GM12878 (cell line): ENCODE measurements at regions not wholly inside any gene's neighbourhood (a gene's known extent, or its start where the extent isn't known, plus 50 kb on each side); places are given as distances from the start of the nearest gene placed in this dataset.

Experiments
- ATAC-seq: fragments of 200-7000 bp; cut with Tn5 transposase; 3 replicates; pipeline ENCODE4 v1.9.1; 2020; ENCODE audit warnings: mild to moderate bottlenecking, moderate library complexity
- BruUV-seq: library from RNA; stranded (reverse); fragments of 400-500 nt; replicated peaks from 2 replicates; lab custom pipeline; 2021; lab: Mats Ljungman, UMichigan
- CTCF ChIA-PET: fragments of 300-600 bp; sonication (Branson Sonifier 250); formaldehyde crosslinking; extraction: SDS; loops from one replicate; lab custom pipeline; 2021; ENCODE audit warnings: inconsistent platforms; lab: Yijun Ruan, JAX
- POLR2A ChIA-PET: fragments of 350-600 bp; formaldehyde crosslinking; extraction: SDS; loops from one replicate; lab custom pipeline; 2021; ENCODE audit warnings: inconsistent platforms; lab: Charles Lee
- RAD21 ChIA-PET: fragments of 300-600 bp; sonication (Branson Sonifier 250); formaldehyde crosslinking; loops from one replicate; lab custom pipeline; 2023; ENCODE audit warnings: antibody characterized with exemption; ENCODE audit not compliant: unreplicated experiment; lab: Charles Lee
- SMC1A ChIA-PET: fragments of 300-600 bp; sonication (Branson Sonifier 250); formaldehyde crosslinking; loops from one replicate; lab custom pipeline; 2023; ENCODE audit not compliant: unreplicated experiment, uncharacterized antibody; lab: Charles Lee
- DNase-seq: peaks from one replicate; pipeline ENCODE4 v3.0.0-alpha.2; 2011; ENCODE audit warnings: low read depth, low spot score
- FAIRE-seq: peaks from 3 replicates; lab custom pipeline; 2011; peaks lifted over from hg19 to GRCh38; lab: Jason Lieb, UNC
- H2AFZ ChIP-seq: 2 replicates; pipeline ENCODE4 v1.6.0; 2011; ENCODE audit warnings: low read depth, low read length, control low read depth; ENCODE audit not compliant: control insufficient read depth
- H3K27ac ChIP-seq: 2 replicates; pipeline ENCODE4 v1.5.1; 2011; ENCODE audit warnings: control low read depth; ENCODE audit not compliant: control insufficient read depth, insufficient read depth
- H3K27me3 ChIP-seq, 2 experiments: replicated peaks in 1 of 2; 2 replicates each; pipeline versions ENCODE4 v1.6.0 to v1.6.1; 2011; ENCODE audit warnings: low read length in 1 of 2; ENCODE audit not compliant: control insufficient read depth in 2 of 2, insufficient read depth in 2 of 2
- H3K36me3 ChIP-seq, 2 experiments: 2 replicates each; pipeline ENCODE4 v1.5.1; 2011; ENCODE audit warnings: low read length in 1 of 2; ENCODE audit not compliant: control insufficient read depth in 2 of 2, insufficient read depth in 2 of 2
- H3K4me1 ChIP-seq: 2 replicates; pipeline ENCODE4 v1.6.1; 2011; ENCODE audit warnings: mild to moderate bottlenecking, low read length, moderate library complexity, mixed read lengths; ENCODE audit not compliant: control insufficient read depth, insufficient read depth
- H3K4me2 ChIP-seq: 2 replicates; pipeline ENCODE4 v1.6.0; 2011; ENCODE audit warnings: control low read depth; ENCODE audit not compliant: control insufficient read depth, insufficient read depth
- H3K4me3 ChIP-seq: fragments of 200-600 bp; sonication (generic); 2 replicates; pipeline ENCODE4 v1.5.1; 2016
- H3K79me2 ChIP-seq: 2 replicates; pipeline ENCODE4 v1.6.0; 2011; ENCODE audit warnings: low read length; ENCODE audit not compliant: control insufficient read depth, insufficient read depth
- H3K9ac ChIP-seq: 2 replicates; pipeline ENCODE4 v1.8.0; 2011; ENCODE audit warnings: low read length, control low read depth, mixed read lengths; ENCODE audit not compliant: control insufficient read depth, insufficient read depth
- H3K9me3 ChIP-seq: replicated peaks from 3 replicates; pipeline ENCODE4 v1.5.1; 2011; ENCODE audit warnings: mild to moderate bottlenecking, low read length; ENCODE audit not compliant: control insufficient read depth, insufficient read depth
- H4K20me1 ChIP-seq: 2 replicates; pipeline ENCODE4 v1.6.0; 2011; ENCODE audit not compliant: control insufficient read depth, insufficient read depth
- BHLHE40 ChIP-seq, 2 experiments: fragments of 450-650 bp in 1 of 2; IDR thresholded peaks; 2 replicates each; pipeline ENCODE4 v1.6.1; 2011 to 2017; ENCODE audit warnings: low read depth in 2 of 2, borderline replicate concordance in 1 of 2, improper control_type of control experiment in 1 of 2, low read length in 1 of 2, mild to moderate bottlenecking in 1 of 2
- SIX5 ChIP-seq: IDR thresholded peaks from 2 replicates; pipeline ENCODE4 v1.6.1; 2011; ENCODE audit warnings: mild to moderate bottlenecking, low read depth, low read length, moderate library complexity; ENCODE audit not compliant: severe bottlenecking
- SMAD1 ChIP-seq: fragments of 450-650 bp; IDR thresholded peaks from 2 replicates; pipeline ENCODE4 v1.6.1; 2018; ENCODE audit warnings: mild to moderate bottlenecking, low read depth; ENCODE audit not compliant: partially characterized antibody
- SMC3 ChIP-seq: IDR thresholded peaks from 2 replicates; pipeline ENCODE4 v1.6.1; 2011; ENCODE audit warnings: low read length, improper control_type of control experiment, borderline replicate concordance
- STAT1 ChIP-seq: fragments of 450-650 bp; conservative IDR thresholded peaks from 2 replicates; pipeline ENCODE4 v1.6.1; 2014; ENCODE audit warnings: antibody characterized with exemption, mild to moderate bottlenecking
- SUZ12 ChIP-seq: fragments of 200-600 bp; sonication (generic); IDR thresholded peaks from one replicate; pipeline ENCODE4 v1.6.1; 2018; ENCODE audit warnings: antibody characterized with exemption, mild to moderate bottlenecking; ENCODE audit not compliant: unreplicated experiment
- ZNF217 ChIP-seq: fragments of 450-650 bp; IDR thresholded peaks from 2 replicates; pipeline ENCODE4 v1.6.1; 2017; ENCODE audit warnings: antibody characterized with exemption, mild to moderate bottlenecking
- WGBS: methylation state at CpG from one replicate; pipeline ENCODE4 v1.1.6; 2016; ENCODE audit warnings: low lambda C conversion rate; ENCODE audit not compliant: insufficient replicate concordance, insufficient coverage; ENCODE audit errors: missing lambda C conversion rate; 5-methylcytosine and 5-hydroxymethylcytosine counted together
- in situ Hi-C: fragments of 300-500 bp; cut with MboI; formaldehyde crosslinking; loops from 9 replicates; pipeline ENCODE4 v1.14.3; 2018; ENCODE audit warnings: mixed read lengths
- intact Hi-C: fragments of 100-400 bp; cut with micrococcal nuclease; formaldehyde crosslinking; loops from one replicate; pipeline ENCODE4 v1.14.2; 2022; ENCODE audit not compliant: unreplicated experiment
- TF ChIP-seq, protein P1 (sequence below): IDR thresholded peaks from 2 replicates; pipeline ENCODE4 v1.6.1; 2012; ENCODE audit warnings: low read depth, low read length, improper control_type of control experiment
- TF ChIP-seq, protein P2 (sequence below): fragments of 450-650 bp; IDR thresholded peaks from 2 replicates; pipeline ENCODE4 v1.6.1; 2018; ENCODE audit warnings: borderline replicate concordance, mild to moderate bottlenecking; ENCODE audit not compliant: partially characterized antibody

DNA sequence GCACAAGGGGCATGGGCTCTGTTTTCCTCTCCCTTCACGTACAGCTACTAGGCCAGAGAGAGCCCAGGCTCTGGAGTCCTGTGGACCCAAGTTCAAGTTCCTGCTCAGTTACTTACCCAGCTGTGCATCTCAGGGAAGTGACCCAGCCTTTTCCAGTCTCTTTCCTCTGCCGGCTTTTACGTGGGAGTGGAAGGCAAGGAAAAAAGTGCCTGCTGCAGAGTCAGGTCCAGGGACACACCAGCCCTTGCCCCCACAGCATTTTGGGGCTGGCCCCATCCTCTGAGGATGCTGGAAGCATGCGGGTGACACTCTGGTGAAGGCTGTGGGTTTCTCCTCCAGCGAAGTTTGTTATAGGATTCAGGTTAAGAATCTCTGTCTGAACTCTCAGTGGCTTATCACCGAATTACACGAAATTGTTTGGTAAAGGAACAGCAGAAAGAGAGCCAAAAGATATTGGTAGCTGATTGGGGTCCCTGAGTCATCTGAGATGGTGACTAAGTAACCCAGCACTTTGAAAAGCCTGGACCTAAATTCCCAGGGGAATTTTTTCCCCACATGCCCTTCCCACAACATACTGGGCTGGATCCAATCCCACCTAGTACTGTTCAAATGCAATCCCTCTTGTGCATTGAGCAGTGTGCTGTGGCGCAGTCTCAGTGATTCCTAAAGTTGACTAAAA, 424.3 kb downstream of the RPS24 start:
- no peaks in the 10 kb centered on the region for H3K9me3 ChIP-seq
- in situ Hi-C loops (no loop called here), intact Hi-C loops (no loop called here)
- DNase-seq (no peak), FAIRE-seq (no peak), ATAC-seq (no peak)
- RAD21 ChIA-PET, result no interaction called here
- no peaks in the 10 kb centered on the region for H3K4me1 ChIP-seq
- H3K4me2 ChIP-seq, result no peak overlapping the region
- H2AFZ ChIP-seq, result no peak overlapping the region
- H3K79me2 ChIP-seq, result no peaks in the 10 kb centered on the region
- no peak overlapping the region for H3K27ac ChIP-seq
- WGBS, result 44% methylated on average over 8 of the region's 8 CpGs
- CTCF ChIA-PET, result no interaction called here
- TF ChIP-seq ZNF217, result no peak
- TF ChIP-seq SIX5, result no peak
- TF ChIP-seq, protein P1, sequence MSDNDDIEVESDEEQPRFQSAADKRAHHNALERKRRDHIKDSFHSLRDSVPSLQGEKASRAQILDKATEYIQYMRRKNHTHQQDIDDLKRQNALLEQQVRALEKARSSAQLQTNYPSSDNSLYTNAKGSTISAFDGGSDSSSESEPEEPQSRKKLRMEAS, result no peak
- TF ChIP-seq STAT1, result no peak
- TF ChIP-seq SMC3, result no peak
- POLR2A ChIA-PET, result no interaction called here
- no TSS peak for BruUV-seq
- H3K9ac ChIP-seq, result no peak overlapping the region
- no peak overlapping the region for H3K4me3 ChIP-seq
- H3K27me3 ChIP-seq, result no peaks in the 10 kb centered on the region; a peak in 2 of 4 replicates
- H4K20me1 ChIP-seq, result no peaks in the 10 kb centered on the region
- no peaks in the 10 kb centered on the region for H3K36me3 ChIP-seq
- SMC1A ChIA-PET, result no interaction called here

DNA sequence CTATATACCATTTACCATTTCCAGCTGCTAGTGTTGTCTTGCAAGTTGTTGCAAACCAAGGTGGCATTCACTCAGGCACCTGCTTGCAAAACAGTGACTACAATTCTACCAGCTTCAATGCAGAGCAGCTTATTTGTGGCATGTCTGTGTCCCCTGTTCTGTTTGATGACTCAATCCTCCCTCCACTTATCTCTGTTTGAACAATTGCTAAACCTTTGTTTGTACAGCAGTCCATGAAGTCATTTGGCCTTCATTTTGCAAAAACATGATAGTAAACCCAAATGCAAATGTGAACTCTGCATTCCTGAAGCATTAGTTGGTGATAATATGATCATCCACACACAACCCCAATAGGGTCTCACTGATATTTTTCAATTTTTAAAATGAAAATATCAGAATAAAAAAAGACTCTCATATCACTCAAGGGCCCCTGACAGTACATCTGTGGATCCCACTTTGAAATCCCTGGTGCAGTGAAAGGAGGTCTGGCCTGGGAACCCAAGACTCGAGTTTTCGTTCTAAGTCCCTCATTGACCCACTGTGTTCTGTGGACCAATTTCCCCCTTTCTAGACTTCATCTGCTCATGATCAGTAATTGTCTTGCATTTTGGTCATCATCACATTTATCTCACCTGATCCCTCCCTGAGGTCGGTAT, 425.4 kb downstream of the RPS24 start:
- no peak overlapping the region for H3K4me3 ChIP-seq
- H2AFZ ChIP-seq, result no peak overlapping the region
- intact Hi-C loops (no loop called here), in situ Hi-C loops (no loop called here)
- SMC1A ChIA-PET, result no interaction called here
- CTCF ChIA-PET, result interaction anchor here (0.5 kb wide), 1 partner anchor 898 kb away, joined by 4 read pairs; no protein-coding TSS in a partner anchor
- ATAC-seq, result no peak
- no peak overlapping the region for H3K4me2 ChIP-seq
- 0% methylated on average over 3 of the region's 3 CpGs for WGBS
- TF ChIP-seq SUZ12 (no peak), SMAD1 (no peak), BHLHE40 (IDR thresholded peaks at IDR 0.05; ENCODE audit: borderline replicate concordance in 1 of 2, low read depth in 2 of 2, low read length in 1 of 2) (no peak)
- TF ChIP-seq, protein P2, sequence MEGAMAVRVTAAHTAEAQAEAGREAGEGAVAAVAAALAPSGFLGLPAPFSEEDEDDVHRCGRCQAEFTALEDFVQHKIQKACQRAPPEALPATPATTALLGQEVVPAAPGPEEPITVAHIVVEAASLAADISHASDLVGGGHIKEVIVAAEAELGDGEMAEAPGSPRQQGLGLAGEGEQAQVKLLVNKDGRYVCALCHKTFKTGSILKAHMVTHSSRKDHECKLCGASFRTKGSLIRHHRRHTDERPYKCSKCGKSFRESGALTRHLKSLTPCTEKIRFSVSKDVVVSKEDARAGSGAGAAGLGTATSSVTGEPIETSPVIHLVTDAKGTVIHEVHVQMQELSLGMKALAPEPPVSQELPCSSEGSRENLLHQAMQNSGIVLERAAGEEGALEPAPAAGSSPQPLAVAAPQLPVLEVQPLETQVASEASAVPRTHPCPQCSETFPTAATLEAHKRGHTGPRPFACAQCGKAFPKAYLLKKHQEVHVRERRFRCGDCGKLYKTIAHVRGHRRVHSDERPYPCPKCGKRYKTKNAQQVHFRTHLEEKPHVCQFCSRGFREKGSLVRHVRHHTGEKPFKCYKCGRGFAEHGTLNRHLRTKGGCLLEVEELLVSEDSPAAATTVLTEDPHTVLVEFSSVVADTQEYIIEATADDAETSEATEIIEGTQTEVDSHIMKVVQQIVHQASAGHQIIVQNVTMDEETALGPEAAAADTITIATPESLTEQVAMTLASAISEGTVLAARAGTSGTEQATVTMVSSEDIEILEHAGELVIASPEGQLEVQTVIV, result no peak
- DNase-seq, result no peak
- H3K36me3 ChIP-seq, result no peaks in the 10 kb centered on the region
- H4K20me1 ChIP-seq, result no peaks in the 10 kb centered on the region
- no peaks in the 10 kb centered on the region for H3K79me2 ChIP-seq
- POLR2A ChIA-PET, result no interaction called here
- FAIRE-seq, result no peak
- no peaks in the 10 kb centered on the region for H3K4me1 ChIP-seq
- no TSS peak for BruUV-seq
- H3K9me3 ChIP-seq, result no peaks in the 10 kb centered on the region
- RAD21 ChIA-PET, result no interaction called here
- no peak overlapping the region for H3K27ac ChIP-seq
- no peak overlapping the region for H3K9ac ChIP-seq
- no peaks in the 10 kb centered on the region; a peak in 2 of 4 replicates for H3K27me3 ChIP-seq
